ENCODE measurements at regions not wholly inside any gene's neighbourhood (a gene's known extent, or its start where the extent isn't known, plus 50 kb on each side); places are given as distances from the start of the nearest gene placed in this dataset.

GRCh38 chr1:187763465-187763864 lies 934.7 kb downstream of the PLA2G4A start:
- no peak for DNase-seq (ENCODE audit: insufficient read length)
- TF ChIP-seq POLR2A (IDR thresholded peaks at IDR 0.05; ENCODE audit: low read depth, low read length) (no peak), TAF1 (IDR thresholded peaks at IDR 0.05; ENCODE audit: borderline replicate concordance, low read depth, low read length) (no peak), POLR2AphosphoS5 (IDR thresholded peaks at IDR 0.05; ENCODE audit: low read depth, low read length) (no peak)
- no peak for FAIRE-seq

GRCh38 chr1:187763976-187764375 lies 935.2 kb downstream of the PLA2G4A start:
- DNase-seq (ENCODE audit: insufficient read length), result no peak
- TF ChIP-seq TAF1 (IDR thresholded peaks at IDR 0.05; ENCODE audit: borderline replicate concordance, low read depth, low read length) (no peak), POLR2A (IDR thresholded peaks at IDR 0.05; ENCODE audit: low read depth, low read length) (no peak), POLR2AphosphoS5 (IDR thresholded peaks at IDR 0.05; ENCODE audit: low read depth, low read length) (no peak)
- no peak for FAIRE-seq

GRCh38 chr1:187771396-187771795 lies 942.6 kb downstream of the PLA2G4A start:
- FAIRE-seq (no peak), DNase-seq (ENCODE audit: insufficient read length) (no peak)

GRCh38 chr1:187773168-187773567 lies 944.4 kb downstream of the PLA2G4A start:
- FAIRE-seq (no peak), DNase-seq (ENCODE audit: insufficient read length) (no peak)
- TF ChIP-seq POLR2A (IDR thresholded peaks at IDR 0.05; ENCODE audit: low read depth, low read length) (no peak), POLR2AphosphoS5 (IDR thresholded peaks at IDR 0.05; ENCODE audit: low read depth, low read length) (no peak), TAF1 (IDR thresholded peaks at IDR 0.05; ENCODE audit: borderline replicate concordance, low read depth, low read length) (no peak)

More at GRCh38 chr1:187771396-187771795, 942.6 kb downstream of the PLA2G4A start:
- TF ChIP-seq TAF1 (IDR thresholded peaks at IDR 0.05; ENCODE audit: borderline replicate concordance, low read depth, low read length) (no peak), POLR2A (IDR thresholded peaks at IDR 0.05; ENCODE audit: low read depth, low read length) (no peak), POLR2AphosphoS5 (IDR thresholded peaks at IDR 0.05; ENCODE audit: low read depth, low read length) (no peak)

GRCh38 chr1:187787736-187788135 lies 959.0 kb downstream of the PLA2G4A start:
- FAIRE-seq (no peak), DNase-seq (ENCODE audit: insufficient read length) (no peak)
- TF ChIP-seq POLR2AphosphoS5 (IDR thresholded peaks at IDR 0.05; ENCODE audit: low read depth, low read length), result no peak
- TF ChIP-seq TAF1 (IDR thresholded peaks at IDR 0.05; ENCODE audit: borderline replicate concordance, low read depth, low read length), result no peak
- no peak for TF ChIP-seq POLR2A (IDR thresholded peaks at IDR 0.05; ENCODE audit: low read depth, low read length)

GRCh38 chr1:187788718-187789117 lies 960.0 kb downstream of the PLA2G4A start:
- TF ChIP-seq TAF1 (IDR thresholded peaks at IDR 0.05; ENCODE audit: borderline replicate concordance, low read depth, low read length) (no peak), POLR2AphosphoS5 (IDR thresholded peaks at IDR 0.05; ENCODE audit: low read depth, low read length) (no peak), POLR2A (IDR thresholded peaks at IDR 0.05; ENCODE audit: low read depth, low read length) (no peak)
- DNase-seq (ENCODE audit: insufficient read length) (no peak), FAIRE-seq (no peak)

- no peak for DNase-seq (ENCODE audit: insufficient read length)
- no peak for FAIRE-seq
- TF ChIP-seq TAF1 (IDR thresholded peaks at IDR 0.05; ENCODE audit: borderline replicate concordance, low read depth, low read length), result no peak
- no peak for TF ChIP-seq POLR2AphosphoS5 (IDR thresholded peaks at IDR 0.05; ENCODE audit: low read depth, low read length)
- TF ChIP-seq POLR2A (IDR thresholded peaks at IDR 0.05; ENCODE audit: low read depth, low read length), result no peak
These were observed 962.0 kb downstream of the PLA2G4A start for GRCh38 chr1:187790724-187791123.

- TF ChIP-seq POLR2AphosphoS5 (IDR thresholded peaks at IDR 0.05; ENCODE audit: low read depth, low read length), result no peak
- TF ChIP-seq TAF1 (IDR thresholded peaks at IDR 0.05; ENCODE audit: borderline replicate concordance, low read depth, low read length), result no peak
- TF ChIP-seq POLR2A (IDR thresholded peaks at IDR 0.05; ENCODE audit: low read depth, low read length), result no peak
- FAIRE-seq, result no peak
- DNase-seq (ENCODE audit: insufficient read length), result no peak
These were observed 965.8 kb downstream of the PLA2G4A start for GRCh38 chr1:187794561-187794960.

GRCh38 chr1:187809549-187809948 lies 980.8 kb downstream of the PLA2G4A start:
- FAIRE-seq (no peak), DNase-seq (ENCODE audit: insufficient read length) (no peak)
- TF ChIP-seq TAF1 (IDR thresholded peaks at IDR 0.05; ENCODE audit: borderline replicate concordance, low read depth, low read length), result no peak

GRCh38 chr1:187816646-187817045 lies 987.9 kb downstream of the PLA2G4A start:
- FAIRE-seq (no peak), DNase-seq (ENCODE audit: insufficient read length) (no peak)
- TF ChIP-seq POLR2A (IDR thresholded peaks at IDR 0.05; ENCODE audit: low read depth, low read length), result no peak

- DNase-seq (ENCODE audit: insufficient read length), result no peak
- TF ChIP-seq POLR2A (IDR thresholded peaks at IDR 0.05; ENCODE audit: low read depth, low read length), result no peak
- no peak for TF ChIP-seq POLR2AphosphoS5 (IDR thresholded peaks at IDR 0.05; ENCODE audit: low read depth, low read length)
- TF ChIP-seq TAF1 (IDR thresholded peaks at IDR 0.05; ENCODE audit: borderline replicate concordance, low read depth, low read length), result no peak
- no peak for FAIRE-seq
These were observed 989.0 kb downstream of the PLA2G4A start for GRCh38 chr1:187817782-187818181.

- FAIRE-seq, result no peak
- no peak for DNase-seq (ENCODE audit: insufficient read length)
These were observed 990.3 kb downstream of the PLA2G4A start for GRCh38 chr1:187819086-187819485.

GRCh38 chr1:187836557-187836956 lies 1007.8 kb downstream of the PLA2G4A start:
- FAIRE-seq, result no peak
- no peak for DNase-seq (ENCODE audit: insufficient read length)
- TF ChIP-seq TAF1 (IDR thresholded peaks at IDR 0.05; ENCODE audit: borderline replicate concordance, low read depth, low read length) (no peak), POLR2AphosphoS5 (IDR thresholded peaks at IDR 0.05; ENCODE audit: low read depth, low read length) (no peak), POLR2A (IDR thresholded peaks at IDR 0.05; ENCODE audit: low read depth, low read length) (no peak)

More at GRCh38 chr1:187819086-187819485, 990.3 kb downstream of the PLA2G4A start:
- TF ChIP-seq POLR2A (IDR thresholded peaks at IDR 0.05; ENCODE audit: low read depth, low read length) (no peak), TAF1 (IDR thresholded peaks at IDR 0.05; ENCODE audit: borderline replicate concordance, low read depth, low read length) (no peak), POLR2AphosphoS5 (IDR thresholded peaks at IDR 0.05; ENCODE audit: low read depth, low read length) (no peak)

All from GM12892 (cell line).